Pulmonary artery endothelial cell (primary cell): ENCODE measurements at regions not wholly inside any gene's neighbourhood (a gene's known extent, or its start where the extent isn't known, plus 50 kb on each side); places are given as distances from the start of the nearest gene placed in this dataset.

Experiments used
- DNase-seq: peaks from one replicate; pipeline ENCODE4 v3.0.0-alpha.2; 2011; ENCODE audit warnings: low read depth, low spot score

GRCh38 chr1:93013145-93014065 lies 52.1 kb upstream of the DIPK1A start:
- DNase-seq, result no peak

- no peak for DNase-seq
Measured at GRCh38 chr1:93014168-93014567, 52.9 kb upstream of the DIPK1A start.

- no peak for DNase-seq
Measured at GRCh38 chr1:93015590-93015989, 54.3 kb upstream of the DIPK1A start.

GRCh38 chr1:93016171-93016570 lies 54.9 kb upstream of the DIPK1A start:
- DNase-seq, result no peak

GRCh38 chr1:93021539-93022134 lies 57.4 kb upstream of the MTF2 start:
- peak; percentile 11 for DNase-seq

- no peak for DNase-seq
Measured at GRCh38 chr1:93022580-93022979, 56.5 kb upstream of the MTF2 start.

GRCh38 chr1:93023281-93023680 lies 55.8 kb upstream of the MTF2 start:
- DNase-seq, result no peak

GRCh38 chr1:93025572-93025971 lies 53.5 kb upstream of the MTF2 start:
- DNase-seq, result no peak

GRCh38 chr1:93028542-93028941 lies 50.5 kb upstream of the MTF2 start:
- DNase-seq, result no peak
